ENCODE measurements at regions not wholly inside any gene's neighbourhood (a gene's known extent, or its start where the extent isn't known, plus 50 kb on each side); places are given as distances from the start of the nearest gene placed in this dataset.

DNA sequence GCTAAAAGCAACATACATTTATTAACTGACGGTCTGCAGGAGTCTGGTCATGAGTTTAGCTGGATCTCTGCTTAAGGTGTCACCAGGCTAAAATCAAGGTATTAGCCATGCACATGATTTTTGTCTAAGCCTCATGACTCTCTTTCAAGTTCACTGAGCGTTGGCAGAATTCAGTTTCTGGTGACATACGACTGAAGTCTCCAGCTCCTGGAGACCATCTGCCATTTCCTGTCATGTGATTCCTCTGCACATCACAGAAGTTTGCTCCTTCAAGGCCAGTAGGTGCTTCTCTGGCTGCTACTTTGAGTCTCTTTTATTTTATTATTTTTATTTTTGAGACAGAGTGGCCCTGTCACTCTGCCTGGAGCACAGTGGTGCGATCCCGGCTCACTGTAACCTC, 148.4 kb upstream of the EYA4 start:
- TF ChIP-seq POLR2AphosphoS5 (IDR thresholded peaks at IDR 0.05; ENCODE audit: low read depth, low read length) = no peak
- TF ChIP-seq, protein P1, sequence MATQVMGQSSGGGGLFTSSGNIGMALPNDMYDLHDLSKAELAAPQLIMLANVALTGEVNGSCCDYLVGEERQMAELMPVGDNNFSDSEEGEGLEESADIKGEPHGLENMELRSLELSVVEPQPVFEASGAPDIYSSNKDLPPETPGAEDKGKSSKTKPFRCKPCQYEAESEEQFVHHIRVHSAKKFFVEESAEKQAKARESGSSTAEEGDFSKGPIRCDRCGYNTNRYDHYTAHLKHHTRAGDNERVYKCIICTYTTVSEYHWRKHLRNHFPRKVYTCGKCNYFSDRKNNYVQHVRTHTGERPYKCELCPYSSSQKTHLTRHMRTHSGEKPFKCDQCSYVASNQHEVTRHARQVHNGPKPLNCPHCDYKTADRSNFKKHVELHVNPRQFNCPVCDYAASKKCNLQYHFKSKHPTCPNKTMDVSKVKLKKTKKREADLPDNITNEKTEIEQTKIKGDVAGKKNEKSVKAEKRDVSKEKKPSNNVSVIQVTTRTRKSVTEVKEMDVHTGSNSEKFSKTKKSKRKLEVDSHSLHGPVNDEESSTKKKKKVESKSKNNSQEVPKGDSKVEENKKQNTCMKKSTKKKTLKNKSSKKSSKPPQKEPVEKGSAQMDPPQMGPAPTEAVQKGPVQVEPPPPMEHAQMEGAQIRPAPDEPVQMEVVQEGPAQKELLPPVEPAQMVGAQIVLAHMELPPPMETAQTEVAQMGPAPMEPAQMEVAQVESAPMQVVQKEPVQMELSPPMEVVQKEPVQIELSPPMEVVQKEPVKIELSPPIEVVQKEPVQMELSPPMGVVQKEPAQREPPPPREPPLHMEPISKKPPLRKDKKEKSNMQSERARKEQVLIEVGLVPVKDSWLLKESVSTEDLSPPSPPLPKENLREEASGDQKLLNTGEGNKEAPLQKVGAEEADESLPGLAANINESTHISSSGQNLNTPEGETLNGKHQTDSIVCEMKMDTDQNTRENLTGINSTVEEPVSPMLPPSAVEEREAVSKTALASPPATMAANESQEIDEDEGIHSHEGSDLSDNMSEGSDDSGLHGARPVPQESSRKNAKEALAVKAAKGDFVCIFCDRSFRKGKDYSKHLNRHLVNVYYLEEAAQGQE (IDR thresholded peaks at IDR 0.05; ENCODE audit: insufficient read depth in 1 of 2, low read depth in 2 of 2, low read length in 2 of 2) = no peak
- TF ChIP-seq TAF1 (IDR thresholded peaks at IDR 0.05; ENCODE audit: borderline replicate concordance, insufficient read depth, low read length) = no peak
- no peak for TF ChIP-seq SIN3A (IDR thresholded peaks at IDR 0.05; ENCODE audit: borderline replicate concordance, insufficient read depth, low read length)
